Keratinocyte (primary cell): ENCODE measurements at regions not wholly inside any gene's neighbourhood (a gene's known extent, or its start where the extent isn't known, plus 50 kb on each side); places are given as distances from the start of the nearest gene placed in this dataset.

Experiments used
- DNase-seq: peaks from one replicate; pipeline ENCODE4 v3.0.0-alpha.2; 2011; ENCODE audit warnings: low read depth, missing footprints, low spot score
- FAIRE-seq: peaks from 2 replicates; lab custom pipeline; 2011; peaks lifted over from hg19 to GRCh38; lab: Jason Lieb, UNC
- H2AFZ ChIP-seq: 2 replicates; pipeline ENCODE4 v1.6.0; 2012; ENCODE audit warnings: low read length, control low read depth, inconsistent platforms; ENCODE audit not compliant: control insufficient read depth
- H3K27ac ChIP-seq: 2 replicates; pipeline ENCODE4 v1.5.1; 2011; ENCODE audit warnings: low read length; ENCODE audit not compliant: control insufficient read depth, insufficient read depth
- H3K27me3 ChIP-seq: 3 replicates; pipeline ENCODE4 v1.6.0; 2011; ENCODE audit warnings: low read length; ENCODE audit not compliant: control insufficient read depth, insufficient read depth; ENCODE audit errors: extremely low read depth
- H3K36me3 ChIP-seq, 2 experiments: 2 replicates in 1 of 2; 3 replicates in 1 of 2; pipeline ENCODE4 v1.5.1; 2011; ENCODE audit warnings: low read length in 2 of 2, mild to moderate bottlenecking in 1 of 2; ENCODE audit not compliant: control insufficient read depth in 2 of 2, insufficient read depth in 2 of 2; ENCODE audit errors: extremely low read depth in 1 of 2
- H3K4me1 ChIP-seq: 3 replicates; pipeline ENCODE4 v1.5.1; 2011; ENCODE audit warnings: low read length; ENCODE audit not compliant: control insufficient read depth, insufficient read depth; ENCODE audit errors: extremely low read depth
- H3K4me2 ChIP-seq: 3 replicates; pipeline ENCODE4 v1.6.0; 2011; ENCODE audit warnings: low read depth, low read length; ENCODE audit not compliant: control insufficient read depth, insufficient read depth; ENCODE audit errors: extremely low read depth
- H3K4me3 ChIP-seq, 3 experiments: fragments of 200-600 bp in 1 of 3; sonication (generic) in 1 of 3; 2 replicates in 2 of 3; 3 replicates in 1 of 3; pipeline ENCODE4 v1.5.1; 2011 to 2016; ENCODE audit warnings: low read length in 3 of 3, mild to moderate bottlenecking in 3 of 3, control low read depth in 2 of 3, inconsistent platforms in 1 of 3, low read depth in 1 of 3, mixed read lengths in 1 of 3, mixed run types in 1 of 3, moderate library complexity in 1 of 3; ENCODE audit not compliant: control insufficient read depth in 2 of 3, insufficient read depth in 2 of 3; ENCODE audit errors: extremely low read depth in 1 of 3
- H3K79me2 ChIP-seq: 2 replicates; pipeline ENCODE4 v1.6.0; 2012; ENCODE audit warnings: low read length; ENCODE audit not compliant: control insufficient read depth, insufficient read depth
- H3K9ac ChIP-seq: 3 replicates; pipeline ENCODE4 v1.6.0; 2011; ENCODE audit warnings: low read length; ENCODE audit not compliant: control insufficient read depth, insufficient read depth; ENCODE audit errors: extremely low read depth
- H3K9me1 ChIP-seq: 3 replicates; pipeline ENCODE4 v1.6.0; 2011; ENCODE audit warnings: low read length; ENCODE audit not compliant: control insufficient read depth, insufficient read depth; ENCODE audit errors: extremely low read depth
- H3K9me3 ChIP-seq: 2 replicates; pipeline ENCODE4 v1.5.1; 2012; ENCODE audit warnings: low read depth, low read length; ENCODE audit not compliant: control insufficient read depth
- H4K20me1 ChIP-seq: 3 replicates; pipeline ENCODE4 v1.6.0; 2011; ENCODE audit warnings: low read length; ENCODE audit not compliant: control insufficient read depth, insufficient read depth; ENCODE audit errors: extremely low read depth
- CTCF ChIP-seq, 3 experiments: IDR thresholded peaks in 1 of 3; conservative IDR thresholded peaks in 1 of 3; optimal IDR thresholded peaks in 1 of 3; 2 replicates in 2 of 3; 3 replicates in 1 of 3; pipeline versions ENCODE3 to v1.5.1; 2011; ENCODE audit warnings: low read length in 3 of 3, mild to moderate bottlenecking in 3 of 3, moderate library complexity in 2 of 3, control low read depth in 1 of 3, inconsistent platforms in 1 of 3; ENCODE audit not compliant: insufficient read depth in 2 of 3; ENCODE audit errors: extremely low read depth in 1 of 3
- EZH2 ChIP-seq: IDR thresholded peaks from one replicate; pipeline ENCODE4 v1.6.1; 2012; ENCODE audit warnings: inconsistent platforms, mild to moderate bottlenecking, low read length, moderate library complexity
- dilution Hi-C: fragments of 300-500 bp; cut with MboI; formaldehyde crosslinking; loops from one replicate; pipeline ENCODE4 v1.7.0; 2020; ENCODE audit warnings: low sequenced_read_pairs; ENCODE audit not compliant: extremely low pct_ligation_motif_present

DNA sequence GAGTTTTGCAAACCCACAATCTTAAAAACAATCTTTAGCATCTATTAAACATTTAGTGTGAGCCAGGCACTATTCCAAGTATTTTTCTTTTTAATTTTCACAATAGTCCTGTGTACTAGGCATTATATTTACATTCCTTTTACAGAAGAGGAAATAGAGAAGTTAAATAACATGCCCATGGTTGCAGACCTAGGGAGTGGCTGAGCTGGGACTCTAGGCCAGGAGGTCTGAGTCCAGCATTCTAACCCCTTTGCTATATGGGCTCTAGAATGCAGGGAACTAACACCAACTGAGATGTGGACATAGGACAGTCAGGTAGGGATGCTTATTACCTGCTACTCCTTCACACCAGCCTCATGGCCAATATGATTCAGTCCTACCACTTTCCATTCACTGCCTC is 243.8 kb downstream of the XPNPEP1 start:
- no peaks in the 10 kb centered on the region for H3K36me3 ChIP-seq
- DNase-seq (no peak), FAIRE-seq (no peak)
- H3K9me3 ChIP-seq: no peaks in the 10 kb centered on the region
- no peak overlapping the region for H3K27ac ChIP-seq
- H3K4me3 ChIP-seq: no peak overlapping the region
- H3K9ac ChIP-seq: no peak overlapping the region
- no peak overlapping the region for H2AFZ ChIP-seq
- TF ChIP-seq CTCF (optimal IDR thresholded peaks at IDR 0.05 in 1 of 3, IDR thresholded peaks at IDR 0.05 in 1 of 3, conservative IDR thresholded peaks at IDR 0.05 in 1 of 3; ENCODE audit: extremely low read depth in 1 of 3, insufficient read depth in 2 of 3, low read length in 3 of 3): no peak
- TF ChIP-seq EZH2: no peak
- H3K27me3 ChIP-seq: no peaks in the 10 kb centered on the region
- no peaks in the 10 kb centered on the region for H4K20me1 ChIP-seq
- no peaks in the 10 kb centered on the region for H3K9me1 ChIP-seq
- no peaks in the 10 kb centered on the region for H3K79me2 ChIP-seq
- H3K4me2 ChIP-seq: no peak overlapping the region
- peaks cover 18% of the 10 kb centered on the region for H3K4me1 ChIP-seq
- dilution Hi-C loops: no loop called here

- H3K27ac ChIP-seq: no peak overlapping the region
- H3K9me3 ChIP-seq: no peaks in the 10 kb centered on the region
- H3K9ac ChIP-seq: no peak overlapping the region
- no peak for TF ChIP-seq EZH2
- TF ChIP-seq CTCF (optimal IDR thresholded peaks at IDR 0.05 in 1 of 3, IDR thresholded peaks at IDR 0.05 in 1 of 3, conservative IDR thresholded peaks at IDR 0.05 in 1 of 3; ENCODE audit: extremely low read depth in 1 of 3, insufficient read depth in 2 of 3, low read length in 3 of 3): no peak
- H4K20me1 ChIP-seq: no peaks in the 10 kb centered on the region
- no peaks in the 10 kb centered on the region for H3K36me3 ChIP-seq
- DNase-seq: no peak
- H3K4me3 ChIP-seq: no peak overlapping the region
- dilution Hi-C loops: no loop called here
- H3K79me2 ChIP-seq: no peaks in the 10 kb centered on the region
- H3K9me1 ChIP-seq: no peaks in the 10 kb centered on the region
- no peak for FAIRE-seq
- H3K4me1 ChIP-seq: peaks cover 18% of the 10 kb centered on the region
- H3K4me2 ChIP-seq: no peak overlapping the region
- H3K27me3 ChIP-seq: no peaks in the 10 kb centered on the region
- H2AFZ ChIP-seq: no peak overlapping the region
These were observed 244.5 kb downstream of the XPNPEP1 start for GRCh38 chr10:109678857-109679256.
